Right atrium auricular region (tissue), 2 donors: ENCODE measurements at regions not wholly inside any gene's neighbourhood (a gene's known extent, or its start where the extent isn't known, plus 50 kb on each side); places are given as distances from the start of the nearest gene placed in this dataset.

Experiments
- DNase-seq: peaks from one replicate; pipeline ENCODE4 v3.0.0-alpha.2; 2019; ENCODE audit warnings: low spot score
- H3K27ac ChIP-seq, 2 donors: fragments of 200-600 bp; sonication (generic); 1 replicate in 1 of 2; 2 replicates in 1 of 2; pipeline ENCODE4 v1.5.1; 2016 to 2019
- H3K27me3 ChIP-seq, 2 donors: fragments of 200-600 bp; sonication (generic); one replicate each; pipeline versions ENCODE4 v1.5.1 to v1.6.0; 2017 to 2019
- H3K36me3 ChIP-seq: fragments of 200-600 bp; sonication (generic); one replicate; pipeline ENCODE4 v1.5.1; 2016
- H3K4me1 ChIP-seq, 2 donors: fragments of 200-600 bp; sonication (generic); one replicate each; pipeline versions ENCODE4 v1.5.1 to v1.6.0; 2017 to 2019
- H3K4me3 ChIP-seq, 2 donors: fragments of 200-600 bp; sonication (generic); 1 replicate in 1 of 2; 2 replicates in 1 of 2; pipeline ENCODE4 v1.5.1; 2017 to 2019; ENCODE audit warnings: mild to moderate bottlenecking in 1 of 2, moderate library complexity in 1 of 2
- H3K9me3 ChIP-seq, 2 donors: fragments of 200-600 bp; sonication (generic); one replicate each; pipeline ENCODE4 v1.5.1; 2019
- TF ChIP-seq, protein P1 (sequence below), 2 donors: fragments of 200-600 bp; sonication (generic); IDR thresholded peaks; one replicate each; pipeline ENCODE4 v1.5.1; 2019; ENCODE audit warnings: antibody characterized with exemption in 2 of 2

DNA sequence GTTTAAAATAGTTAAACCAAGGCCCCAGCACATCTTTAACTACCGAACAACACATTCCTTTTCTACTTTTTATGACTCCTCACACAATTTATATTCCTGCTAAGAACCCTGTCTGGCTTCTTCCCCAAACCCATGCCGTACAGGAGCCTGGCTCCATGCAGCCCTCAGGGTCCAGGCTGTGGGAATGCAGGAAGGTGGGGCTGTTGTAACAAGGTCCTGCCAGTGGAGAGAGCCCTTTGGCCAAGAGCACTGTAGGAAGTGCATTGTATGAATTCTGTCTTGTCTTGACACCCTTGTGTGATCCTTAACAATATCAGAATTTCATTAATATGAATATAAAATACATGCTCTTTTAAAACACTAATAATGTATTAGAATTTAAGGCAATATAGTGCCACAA is 563.8 kb downstream of the TBL1XR1 start:
- Histone ChIP-seq H3K27me3 (no peaks in the 10 kb centered on the region), H3K4me1 (no peaks in the 10 kb centered on the region), H3K36me3 (no peaks in the 10 kb centered on the region), H3K27ac (no peak overlapping the region), H3K4me3 (no peak overlapping the region), H3K9me3 (no peaks in the 10 kb centered on the region)
- DNase-seq: no peak
- TF ChIP-seq, protein P1, sequence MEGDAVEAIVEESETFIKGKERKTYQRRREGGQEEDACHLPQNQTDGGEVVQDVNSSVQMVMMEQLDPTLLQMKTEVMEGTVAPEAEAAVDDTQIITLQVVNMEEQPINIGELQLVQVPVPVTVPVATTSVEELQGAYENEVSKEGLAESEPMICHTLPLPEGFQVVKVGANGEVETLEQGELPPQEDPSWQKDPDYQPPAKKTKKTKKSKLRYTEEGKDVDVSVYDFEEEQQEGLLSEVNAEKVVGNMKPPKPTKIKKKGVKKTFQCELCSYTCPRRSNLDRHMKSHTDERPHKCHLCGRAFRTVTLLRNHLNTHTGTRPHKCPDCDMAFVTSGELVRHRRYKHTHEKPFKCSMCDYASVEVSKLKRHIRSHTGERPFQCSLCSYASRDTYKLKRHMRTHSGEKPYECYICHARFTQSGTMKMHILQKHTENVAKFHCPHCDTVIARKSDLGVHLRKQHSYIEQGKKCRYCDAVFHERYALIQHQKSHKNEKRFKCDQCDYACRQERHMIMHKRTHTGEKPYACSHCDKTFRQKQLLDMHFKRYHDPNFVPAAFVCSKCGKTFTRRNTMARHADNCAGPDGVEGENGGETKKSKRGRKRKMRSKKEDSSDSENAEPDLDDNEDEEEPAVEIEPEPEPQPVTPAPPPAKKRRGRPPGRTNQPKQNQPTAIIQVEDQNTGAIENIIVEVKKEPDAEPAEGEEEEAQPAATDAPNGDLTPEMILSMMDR (IDR thresholded peaks at IDR 0.05): no peak

DNA sequence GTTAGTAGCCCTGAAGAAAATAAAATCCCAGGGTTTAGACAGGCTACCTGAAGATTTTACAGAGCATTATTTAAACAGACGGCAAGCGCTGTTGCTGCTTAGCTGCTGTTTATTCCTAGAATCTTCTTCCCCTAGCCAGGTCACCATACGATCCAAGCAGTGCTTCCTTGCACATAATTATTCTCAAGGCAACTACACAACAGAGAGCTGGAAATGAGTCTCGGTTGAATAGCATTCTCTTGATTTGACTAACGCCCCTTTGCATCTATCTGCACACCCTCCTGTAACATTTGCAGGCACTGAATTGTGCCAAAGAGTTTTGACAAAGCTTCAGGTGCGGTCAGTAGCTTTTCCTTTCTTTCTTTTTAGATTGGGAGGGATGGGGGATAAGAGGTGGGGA is 564.4 kb downstream of the TBL1XR1 start:
- Histone ChIP-seq H3K4me1 (no peaks in the 10 kb centered on the region), H3K36me3 (no peaks in the 10 kb centered on the region), H3K9me3 (no peaks in the 10 kb centered on the region), H3K4me3 (no peak overlapping the region), H3K27ac (no peak overlapping the region), H3K27me3 (no peaks in the 10 kb centered on the region)
- TF ChIP-seq, protein P1 (IDR thresholded peaks at IDR 0.05): no peak
- DNase-seq: no peak

DNA sequence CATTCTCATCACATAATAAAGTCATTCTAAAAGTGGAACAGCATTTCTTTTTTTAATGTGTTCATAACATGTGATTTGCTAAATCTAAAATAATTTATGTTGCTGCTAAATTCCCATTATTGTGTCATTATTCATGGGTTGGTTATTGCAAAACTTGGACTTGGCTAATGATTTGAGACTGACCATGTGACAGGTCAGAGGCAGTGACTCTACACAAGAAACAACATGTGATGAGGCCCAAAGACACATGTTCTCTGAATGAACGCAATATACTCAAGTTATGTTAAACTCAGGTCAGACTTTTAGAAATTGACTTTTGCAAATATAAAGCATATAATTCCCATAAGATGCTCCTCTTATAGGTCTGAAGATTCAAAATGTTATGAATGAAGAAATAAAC is 566.1 kb downstream of the TBL1XR1 start:
- TF ChIP-seq, protein P1 (IDR thresholded peaks at IDR 0.05): no peak
- Histone ChIP-seq H3K4me3 (no peak overlapping the region), H3K9me3 (no peaks in the 10 kb centered on the region), H3K36me3 (no peaks in the 10 kb centered on the region), H3K27ac (no peak overlapping the region), H3K27me3 (no peaks in the 10 kb centered on the region), H3K4me1 (no peaks in the 10 kb centered on the region)
- no peak for DNase-seq

- no peaks in the 10 kb centered on the region for H3K4me1 ChIP-seq
- no peaks in the 10 kb centered on the region for H3K36me3 ChIP-seq
These were observed 569.1 kb downstream of the TBL1XR1 start for GRCh38 chr3:176628101-176628639.

DNA sequence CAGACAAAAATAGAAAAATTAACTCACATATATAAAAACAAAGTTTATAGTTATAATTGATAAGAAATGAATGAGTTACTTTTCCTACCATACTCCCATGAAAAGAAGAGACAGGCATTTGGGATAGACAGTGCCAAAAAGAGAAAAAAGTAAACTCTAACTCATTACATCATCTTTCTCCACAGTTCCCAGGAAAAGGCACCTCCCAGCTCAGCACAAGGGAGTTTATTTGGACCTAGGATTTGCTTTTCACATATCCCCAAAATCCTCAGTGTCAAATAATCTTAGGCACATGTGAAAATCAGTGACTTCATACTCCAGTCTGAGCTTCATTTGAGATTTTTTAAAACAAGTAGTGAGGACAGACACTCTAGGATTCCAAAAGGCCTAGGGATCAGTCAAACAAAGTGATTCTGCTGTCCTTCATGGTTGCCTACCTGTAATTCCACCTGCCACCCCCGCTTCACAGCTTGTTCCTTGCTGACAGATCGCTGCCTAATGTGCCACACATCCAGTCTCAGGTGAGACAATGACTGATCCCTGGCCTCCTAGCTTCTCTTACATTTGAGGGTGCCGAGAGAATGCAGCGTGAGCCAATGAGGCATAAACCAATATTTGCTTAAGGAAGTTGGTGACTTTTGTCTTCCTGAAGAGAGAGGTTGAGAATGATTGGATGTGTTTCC is 573.7 kb downstream of the TBL1XR1 start:
- no peaks in the 10 kb centered on the region for H3K36me3 ChIP-seq
- no peak overlapping the region for H3K27ac ChIP-seq
- H3K27me3 ChIP-seq: no peaks in the 10 kb centered on the region
- no peaks in the 10 kb centered on the region for H3K9me3 ChIP-seq
- H3K4me1 ChIP-seq: no peaks in the 10 kb centered on the region
- TF ChIP-seq, protein P1 (IDR thresholded peaks at IDR 0.05): no peak
- no peak overlapping the region for H3K4me3 ChIP-seq
- DNase-seq: no peak

More at GRCh38 chr3:176628101-176628639, 569.1 kb downstream of the TBL1XR1 start:
- TF ChIP-seq, protein P1 (IDR thresholded peaks at IDR 0.05): no peak
- H3K4me3 ChIP-seq: no peak overlapping the region
- no peak overlapping the region for H3K27ac ChIP-seq
- no peaks in the 10 kb centered on the region for H3K27me3 ChIP-seq
- DNase-seq: no peak
- H3K9me3 ChIP-seq: no peaks in the 10 kb centered on the region

DNA sequence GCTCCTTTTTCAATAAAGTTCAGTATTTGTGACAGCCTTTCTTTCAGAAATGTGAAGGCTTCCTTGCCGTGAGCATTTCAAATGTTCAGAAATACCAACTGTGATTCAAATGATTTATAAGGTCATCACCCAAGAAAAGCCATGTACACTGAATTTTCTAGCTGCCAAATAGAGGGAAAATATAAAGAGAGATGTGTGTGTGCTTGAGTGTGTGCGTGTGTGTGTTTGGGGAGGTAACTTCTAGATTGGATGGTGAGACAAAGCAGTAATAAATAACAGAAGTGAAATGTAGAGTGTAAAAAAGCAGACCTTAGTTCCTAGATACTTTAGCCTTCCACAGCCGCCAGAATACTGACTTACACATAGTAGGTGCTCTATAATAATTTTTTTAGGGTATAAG is 577.4 kb downstream of the TBL1XR1 start:
- Histone ChIP-seq H3K9me3 (no peaks in the 10 kb centered on the region), H3K4me3 (no peak overlapping the region), H3K36me3 (no peaks in the 10 kb centered on the region), H3K27ac (no peak overlapping the region), H3K27me3 (no peaks in the 10 kb centered on the region), H3K4me1 (no peaks in the 10 kb centered on the region)
- TF ChIP-seq, protein P1 (IDR thresholded peaks at IDR 0.05): no peak
- no peak for DNase-seq
